Renal cortical epithelial cell (primary cell): ENCODE measurements at regions not wholly inside any gene's neighbourhood (a gene's known extent, or its start where the extent isn't known, plus 50 kb on each side); places are given as distances from the start of the nearest gene placed in this dataset.
"Not testable (repeated sequence)": the region's sequence is repeated elsewhere in the genome, so short reads cannot be mapped to it uniquely, and the experiment has no call there.

Source experiments
- DNase-seq: peaks from one replicate; pipeline ENCODE4 v3.0.0-alpha.2; 2011; ENCODE audit warnings: low read depth

GRCh38 chr10:9900751-9901150 lies 1116.9 kb upstream of the CELF2 start:
- no peak for DNase-seq

- DNase-seq, result no peak
These were observed 1115.7 kb upstream of the CELF2 start for GRCh38 chr10:9901971-9902370.

GRCh38 chr10:9910446-9910845 lies 1107.2 kb upstream of the CELF2 start:
- DNase-seq, result no peak

GRCh38 chr10:9911488-9911887 lies 1106.2 kb upstream of the CELF2 start:
- no peak for DNase-seq

GRCh38 chr10:9913876-9914514 lies 1103.7 kb upstream of the CELF2 start:
- no peak for DNase-seq

- DNase-seq, result no peak
These were observed 1096.1 kb upstream of the CELF2 start for GRCh38 chr10:9921544-9921943.

DNA sequence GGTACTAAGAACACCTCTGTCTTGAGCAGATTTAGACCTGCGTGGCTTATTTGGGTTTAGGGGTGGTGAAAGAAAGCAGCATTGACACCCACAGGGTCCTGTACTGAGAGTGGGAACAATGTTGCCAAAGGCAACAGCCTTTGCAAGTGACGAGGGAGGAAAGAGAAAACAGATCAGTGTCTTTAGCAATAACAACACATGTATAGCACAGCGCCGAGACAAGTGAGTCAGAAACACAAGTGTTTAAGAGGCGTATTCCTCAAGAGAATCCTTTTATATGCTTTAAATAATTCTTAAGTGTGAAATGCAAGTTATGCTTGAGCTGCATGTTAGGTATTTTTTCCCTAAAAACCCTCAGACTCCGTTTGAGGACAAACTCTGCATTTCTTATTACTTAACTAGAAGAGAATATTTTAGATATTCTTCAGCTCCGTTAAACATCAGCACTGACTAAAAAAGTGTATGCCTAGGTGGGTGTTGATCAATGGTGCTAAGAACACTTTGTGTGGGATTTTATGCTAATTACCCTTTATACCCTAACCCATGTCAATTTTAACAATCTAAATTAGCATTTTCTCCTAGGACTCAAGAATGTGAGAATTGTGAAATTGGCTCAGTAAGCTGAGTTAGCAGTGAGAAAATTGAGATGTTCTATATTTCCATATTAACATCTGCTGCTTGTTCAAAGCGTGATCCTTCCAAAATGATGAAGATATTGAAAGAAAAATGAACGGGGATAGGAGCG lies 1095.4 kb upstream of the CELF2 start:
- DNase-seq, result no peak

- no peak for DNase-seq
These were observed 1091.7 kb upstream of the CELF2 start for GRCh38 chr10:9926003-9926402.

DNA sequence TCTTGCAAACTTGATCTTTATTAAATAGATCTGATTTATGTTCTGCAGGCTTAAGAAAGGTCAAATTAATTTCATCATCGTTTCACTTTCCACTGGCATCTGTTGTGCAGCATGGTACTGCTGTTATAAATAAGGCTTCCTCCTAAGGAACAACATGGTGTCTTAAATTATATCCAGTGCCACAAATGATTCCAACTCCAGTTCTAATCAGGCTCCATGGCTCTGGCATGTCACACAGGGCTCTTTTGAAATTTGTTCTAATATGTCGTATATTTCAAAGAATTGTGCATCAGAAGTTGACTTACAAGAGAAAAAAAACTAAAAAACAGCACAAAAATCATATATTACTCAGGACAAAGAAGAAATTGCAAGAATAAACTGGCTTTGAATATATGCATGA lies 1090.8 kb upstream of the CELF2 start:
- DNase-seq, result no peak

- DNase-seq, result no peak
These were observed 1078.0 kb upstream of the CELF2 start for GRCh38 chr10:9939716-9940115.

- no peak for DNase-seq
These were observed 1073.0 kb upstream of the CELF2 start for GRCh38 chr10:9944690-9945089.

GRCh38 chr10:9950070-9950469 lies 1067.6 kb upstream of the CELF2 start:
- DNase-seq, result no peak

- no peak for DNase-seq
These were observed 1066.0 kb upstream of the CELF2 start for GRCh38 chr10:9951481-9952257.

DNA sequence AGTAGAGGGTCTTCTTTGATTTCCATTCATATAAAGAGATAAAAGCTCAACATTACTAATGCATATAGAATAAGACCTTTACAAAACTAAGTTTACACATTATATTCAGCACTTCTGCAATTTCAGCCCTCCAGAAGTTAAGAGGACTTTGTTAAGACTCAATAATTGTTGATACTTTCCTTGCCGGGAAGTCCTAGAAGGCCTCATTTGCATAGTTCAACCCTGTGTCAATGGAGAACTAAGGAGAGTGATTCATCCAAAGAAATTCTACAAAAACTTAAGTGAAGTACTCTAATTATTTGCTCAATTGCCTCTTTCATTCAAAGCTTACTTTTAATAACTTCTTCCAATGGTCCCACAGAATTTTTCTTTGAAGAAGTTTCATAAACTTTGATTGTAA lies 1060.3 kb upstream of the CELF2 start:
- peak; percentile 13 for DNase-seq

DNA sequence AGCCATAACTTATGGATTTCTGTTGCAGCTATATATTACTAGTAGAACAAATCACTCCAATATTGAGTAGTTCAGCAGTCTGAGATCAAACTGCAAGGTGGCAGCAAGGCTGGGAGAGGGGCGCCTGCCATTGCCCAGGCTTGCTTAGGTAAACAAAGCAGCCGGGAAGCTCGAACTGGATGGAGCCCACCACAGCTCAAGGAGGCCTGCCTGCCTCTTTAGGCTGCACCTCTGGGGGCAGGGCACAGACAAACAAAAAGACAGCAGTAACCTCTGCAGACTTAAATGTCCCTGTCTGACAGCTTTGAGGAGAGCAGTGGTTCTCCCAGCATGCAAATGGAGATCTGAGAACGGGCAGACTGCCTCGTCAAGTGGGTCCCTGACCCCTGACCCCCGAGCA lies 1059.8 kb upstream of the CELF2 start:
- not testable (repeated sequence) for DNase-seq

DNA sequence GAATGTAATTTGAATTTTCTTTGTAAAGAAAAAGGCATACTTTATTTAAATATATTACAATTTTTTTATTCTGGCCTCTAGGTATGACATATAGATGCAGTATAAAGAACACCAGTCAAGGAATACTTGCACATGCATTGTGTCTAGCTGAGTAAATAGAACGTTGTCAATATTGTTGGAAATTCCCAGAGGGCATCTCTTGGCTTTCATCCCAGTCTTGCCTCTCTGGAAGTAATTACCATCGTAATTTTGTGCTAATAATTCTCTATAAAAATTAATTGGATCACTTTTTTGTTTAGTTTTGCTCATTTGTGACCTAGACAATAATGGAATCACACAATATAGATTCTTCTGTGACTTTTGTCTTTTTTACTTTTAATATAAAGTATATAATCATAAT lies 1052.3 kb upstream of the CELF2 start:
- no peak for DNase-seq

GRCh38 chr10:9986786-9987185 lies 1030.9 kb upstream of the CELF2 start:
- no peak for DNase-seq

DNA sequence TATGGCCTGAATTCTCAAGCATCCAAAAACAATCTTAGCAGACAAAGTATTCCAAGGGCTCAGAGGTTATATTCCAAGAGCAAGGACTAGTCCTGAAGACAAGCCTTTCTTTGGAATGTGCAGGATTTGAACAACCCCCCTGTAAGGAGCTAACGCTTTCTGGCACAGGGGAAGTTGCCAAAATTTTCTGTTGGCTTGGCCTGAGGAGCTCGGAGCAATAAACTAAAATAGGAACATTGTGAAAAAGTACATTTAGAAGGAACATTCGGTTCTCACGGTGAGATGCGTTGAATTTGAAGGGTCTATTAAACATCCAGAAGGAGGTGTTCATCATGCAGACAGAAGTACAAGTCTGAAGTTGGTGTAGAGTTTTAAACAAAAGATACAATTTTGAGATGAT lies 1030.5 kb upstream of the CELF2 start:
- no peak for DNase-seq

DNA sequence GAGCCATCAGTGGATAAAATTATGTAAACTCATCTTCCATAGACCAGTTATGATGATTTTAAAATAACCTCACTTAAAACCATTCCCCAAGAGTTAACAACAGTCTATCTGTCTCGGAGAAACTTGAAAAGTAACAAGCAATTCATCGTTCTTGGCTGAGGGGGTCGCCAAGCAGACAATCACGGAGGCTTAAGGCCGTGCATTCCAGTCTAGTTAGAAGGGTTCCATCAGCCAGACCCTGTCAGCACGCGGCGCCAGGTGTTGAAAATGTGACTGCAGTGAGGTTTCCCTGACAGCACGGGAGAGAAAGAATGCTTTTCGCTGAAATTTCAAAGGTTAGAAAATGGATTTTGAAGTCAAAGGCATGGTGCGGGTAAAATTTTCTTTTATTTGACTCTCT lies 1025.0 kb upstream of the CELF2 start:
- no peak for DNase-seq

GRCh38 chr10:9994131-9994530 lies 1023.5 kb upstream of the CELF2 start:
- DNase-seq, result no peak

DNA sequence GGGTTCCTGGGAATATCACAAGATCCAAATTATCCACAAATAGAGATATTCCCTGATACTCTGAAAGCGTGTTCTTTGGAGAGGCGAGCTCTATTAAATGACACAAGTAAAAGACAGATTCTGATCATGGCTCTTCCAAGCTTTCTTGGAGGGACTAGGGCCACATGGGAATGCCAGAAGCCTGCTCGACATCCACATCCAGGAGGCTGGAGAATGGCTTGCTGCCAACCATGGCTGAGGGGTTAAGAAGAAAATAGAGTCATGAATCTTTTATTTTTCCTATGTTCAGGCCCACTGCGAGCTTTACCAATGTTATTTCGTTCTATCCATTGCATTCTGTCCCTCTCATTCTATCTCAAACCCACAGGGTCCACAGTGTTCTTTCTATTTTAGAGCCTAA lies 1018.0 kb upstream of the CELF2 start:
- no peak for DNase-seq

GRCh38 chr10:10007957-10008356 lies 1009.7 kb upstream of the CELF2 start:
- no peak for DNase-seq

- DNase-seq, result no peak
These were observed 1007.3 kb upstream of the CELF2 start for GRCh38 chr10:10010397-10010796.
